ENCODE measurements at regions not wholly inside any gene's neighbourhood (a gene's known extent, or its start where the extent isn't known, plus 50 kb on each side); places are given as distances from the start of the nearest gene placed in this dataset.

DNA sequence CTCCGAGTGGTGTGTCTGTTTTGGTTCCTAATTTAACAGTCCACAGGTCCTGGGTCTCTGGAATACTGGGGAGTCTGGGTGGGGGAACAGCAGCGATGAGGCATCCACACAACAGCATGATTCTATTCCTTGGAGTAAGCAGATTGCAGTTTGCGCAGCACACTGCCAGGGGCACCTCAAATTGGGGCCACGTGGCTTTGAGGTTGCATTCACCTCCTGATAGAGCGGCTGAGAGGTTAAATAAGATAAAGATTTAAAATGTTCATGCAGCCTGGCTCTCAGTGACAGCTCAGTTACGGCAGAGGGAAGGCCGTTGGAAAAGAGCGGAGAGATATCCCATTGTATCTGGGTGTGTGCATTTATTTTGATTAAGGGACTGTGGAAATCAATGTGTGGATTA, 202.3 kb downstream of the ASB1 start:
- H3K27me3 ChIP-seq (ENCODE audit: control insufficient read depth, insufficient read depth, low read length): no peaks in the 10 kb centered on the region
- no peak for DNase-seq (ENCODE audit: low read depth, low spot score)
- no peak overlapping the region for H3K27ac ChIP-seq (ENCODE audit: low read length)
- POLR2A ChIA-PET: no interaction called here
- no peaks in the 10 kb centered on the region for H3K36me3 ChIP-seq (ENCODE audit: control insufficient read depth, insufficient read depth, low read length)
- in situ Hi-C loops (cut with HindIII; ENCODE audit: low pct_unique_long_range_greater_than_20kb, low sequenced_read_pairs): no loop called here
- no peaks in the 10 kb centered on the region for H3K9me3 ChIP-seq (ENCODE audit: control insufficient read depth, insufficient read depth, low read depth, low read length)
- CTCF ChIA-PET: no interaction called here
- TF ChIP-seq TCF7L2 (IDR thresholded peaks at IDR 0.05; ENCODE audit: low read depth, low read length) (no peak), POLR2AphosphoS5 (IDR thresholded peaks at IDR 0.05; ENCODE audit: low read depth, low read length) (no peak), SIN3A (IDR thresholded peaks at IDR 0.05; ENCODE audit: borderline replicate concordance, insufficient read depth, low read depth, low read length) (no peak)
- TF ChIP-seq, protein P1, sequence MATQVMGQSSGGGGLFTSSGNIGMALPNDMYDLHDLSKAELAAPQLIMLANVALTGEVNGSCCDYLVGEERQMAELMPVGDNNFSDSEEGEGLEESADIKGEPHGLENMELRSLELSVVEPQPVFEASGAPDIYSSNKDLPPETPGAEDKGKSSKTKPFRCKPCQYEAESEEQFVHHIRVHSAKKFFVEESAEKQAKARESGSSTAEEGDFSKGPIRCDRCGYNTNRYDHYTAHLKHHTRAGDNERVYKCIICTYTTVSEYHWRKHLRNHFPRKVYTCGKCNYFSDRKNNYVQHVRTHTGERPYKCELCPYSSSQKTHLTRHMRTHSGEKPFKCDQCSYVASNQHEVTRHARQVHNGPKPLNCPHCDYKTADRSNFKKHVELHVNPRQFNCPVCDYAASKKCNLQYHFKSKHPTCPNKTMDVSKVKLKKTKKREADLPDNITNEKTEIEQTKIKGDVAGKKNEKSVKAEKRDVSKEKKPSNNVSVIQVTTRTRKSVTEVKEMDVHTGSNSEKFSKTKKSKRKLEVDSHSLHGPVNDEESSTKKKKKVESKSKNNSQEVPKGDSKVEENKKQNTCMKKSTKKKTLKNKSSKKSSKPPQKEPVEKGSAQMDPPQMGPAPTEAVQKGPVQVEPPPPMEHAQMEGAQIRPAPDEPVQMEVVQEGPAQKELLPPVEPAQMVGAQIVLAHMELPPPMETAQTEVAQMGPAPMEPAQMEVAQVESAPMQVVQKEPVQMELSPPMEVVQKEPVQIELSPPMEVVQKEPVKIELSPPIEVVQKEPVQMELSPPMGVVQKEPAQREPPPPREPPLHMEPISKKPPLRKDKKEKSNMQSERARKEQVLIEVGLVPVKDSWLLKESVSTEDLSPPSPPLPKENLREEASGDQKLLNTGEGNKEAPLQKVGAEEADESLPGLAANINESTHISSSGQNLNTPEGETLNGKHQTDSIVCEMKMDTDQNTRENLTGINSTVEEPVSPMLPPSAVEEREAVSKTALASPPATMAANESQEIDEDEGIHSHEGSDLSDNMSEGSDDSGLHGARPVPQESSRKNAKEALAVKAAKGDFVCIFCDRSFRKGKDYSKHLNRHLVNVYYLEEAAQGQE (IDR thresholded peaks at IDR 0.05; ENCODE audit: insufficient read depth in 1 of 2, low read depth in 2 of 2, low read length in 1 of 2): no peak
- TF ChIP-seq, protein P2, sequence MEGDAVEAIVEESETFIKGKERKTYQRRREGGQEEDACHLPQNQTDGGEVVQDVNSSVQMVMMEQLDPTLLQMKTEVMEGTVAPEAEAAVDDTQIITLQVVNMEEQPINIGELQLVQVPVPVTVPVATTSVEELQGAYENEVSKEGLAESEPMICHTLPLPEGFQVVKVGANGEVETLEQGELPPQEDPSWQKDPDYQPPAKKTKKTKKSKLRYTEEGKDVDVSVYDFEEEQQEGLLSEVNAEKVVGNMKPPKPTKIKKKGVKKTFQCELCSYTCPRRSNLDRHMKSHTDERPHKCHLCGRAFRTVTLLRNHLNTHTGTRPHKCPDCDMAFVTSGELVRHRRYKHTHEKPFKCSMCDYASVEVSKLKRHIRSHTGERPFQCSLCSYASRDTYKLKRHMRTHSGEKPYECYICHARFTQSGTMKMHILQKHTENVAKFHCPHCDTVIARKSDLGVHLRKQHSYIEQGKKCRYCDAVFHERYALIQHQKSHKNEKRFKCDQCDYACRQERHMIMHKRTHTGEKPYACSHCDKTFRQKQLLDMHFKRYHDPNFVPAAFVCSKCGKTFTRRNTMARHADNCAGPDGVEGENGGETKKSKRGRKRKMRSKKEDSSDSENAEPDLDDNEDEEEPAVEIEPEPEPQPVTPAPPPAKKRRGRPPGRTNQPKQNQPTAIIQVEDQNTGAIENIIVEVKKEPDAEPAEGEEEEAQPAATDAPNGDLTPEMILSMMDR (IDR thresholded peaks at IDR 0.05): no peak
- BruUV-seq (replicated peaks): no TSS peak
- ATAC-seq: no peak
- H3K4me3 ChIP-seq (ENCODE audit: low read depth in 2 of 2, low read length in 2 of 2): no peak overlapping the region
- no peaks in the 10 kb centered on the region for H3K4me1 ChIP-seq (ENCODE audit: control insufficient read depth, insufficient read depth, low read length)
- intact Hi-C loops (cut with micrococcal nuclease; ENCODE audit: unreplicated experiment): no loop called here

DNA sequence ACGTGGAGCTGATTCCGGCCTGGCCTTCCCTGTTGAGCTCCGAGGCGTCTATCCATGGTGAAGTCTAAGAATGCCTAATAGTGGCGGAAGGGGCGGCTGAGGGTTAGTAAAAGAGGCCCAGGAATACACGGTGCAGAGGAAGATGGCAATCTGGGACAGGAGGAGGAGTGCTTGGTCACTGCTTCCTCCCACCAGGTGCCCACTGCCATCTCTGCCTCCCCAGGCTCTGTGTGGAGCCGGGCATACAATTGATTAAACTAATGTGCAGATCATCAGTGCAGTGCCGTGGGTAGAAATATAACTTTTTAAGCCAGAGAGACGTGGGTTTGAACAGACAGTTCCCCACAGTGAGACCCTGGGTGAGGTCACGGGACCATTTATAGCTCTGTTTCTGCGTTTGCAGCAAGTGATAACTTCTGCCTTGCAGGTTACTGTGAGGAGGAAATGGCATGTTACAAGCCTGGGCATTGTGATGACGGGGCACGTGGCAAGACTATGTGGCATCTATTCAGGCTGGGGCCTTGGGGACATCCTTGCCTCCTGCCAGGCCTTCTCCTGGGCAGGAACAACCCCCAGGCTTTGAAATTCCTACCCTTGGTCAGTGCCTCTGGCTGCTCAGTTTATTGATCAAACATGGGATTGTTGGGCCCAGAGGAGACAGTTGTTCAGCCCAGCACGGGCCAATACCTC, 204.9 kb downstream of the ASB1 start:
- no peaks in the 10 kb centered on the region for H3K9me3 ChIP-seq (ENCODE audit: control insufficient read depth, insufficient read depth, low read depth, low read length)

More for the DNA sequence above, 204.9 kb downstream of the ASB1 start:
- no peaks in the 10 kb centered on the region for H3K4me1 ChIP-seq (ENCODE audit: control insufficient read depth, insufficient read depth, low read length)
- ChIA-PET POLR2A (no interaction called here), CTCF (no interaction called here)
- BruUV-seq (replicated peaks): no TSS peak
- TF ChIP-seq TCF7L2 (IDR thresholded peaks at IDR 0.05; ENCODE audit: low read depth, low read length) (no peak), SIN3A (IDR thresholded peaks at IDR 0.05; ENCODE audit: borderline replicate concordance, insufficient read depth, low read depth, low read length) (no peak), POLR2AphosphoS5 (IDR thresholded peaks at IDR 0.05; ENCODE audit: low read depth, low read length) (no peak)
- TF ChIP-seq, protein P2 (IDR thresholded peaks at IDR 0.05): no peak
- TF ChIP-seq, protein P1 (IDR thresholded peaks at IDR 0.05; ENCODE audit: insufficient read depth in 1 of 2, low read depth in 2 of 2, low read length in 1 of 2): no peak
- ATAC-seq: no peak
- H3K27me3 ChIP-seq (ENCODE audit: control insufficient read depth, insufficient read depth, low read length): no peaks in the 10 kb centered on the region
- in situ Hi-C loops (cut with HindIII; ENCODE audit: low pct_unique_long_range_greater_than_20kb, low sequenced_read_pairs) (no loop called here), intact Hi-C loops (cut with micrococcal nuclease; ENCODE audit: unreplicated experiment) (no loop called here)
- no peak for DNase-seq (ENCODE audit: low read depth, low spot score)
- H3K27ac ChIP-seq (ENCODE audit: low read length): no peak overlapping the region
- H3K4me3 ChIP-seq (ENCODE audit: low read depth in 2 of 2, low read length in 2 of 2): no peak overlapping the region
- no peaks in the 10 kb centered on the region for H3K36me3 ChIP-seq (ENCODE audit: control insufficient read depth, insufficient read depth, low read length)
